Spleen (tissue), 11 donors: ENCODE measurements at regions not wholly inside any gene's neighbourhood (a gene's known extent, or its start where the extent isn't known, plus 50 kb on each side); places are given as distances from the start of the nearest gene placed in this dataset.

Experiments
- DNase-seq: peaks from one replicate; pipeline ENCODE4 v3.0.0-alpha.2; 2020
- H3K27ac ChIP-seq, 8 donors: fragments of 200-600 bp; sonication (generic) in 7 of 8; 1 replicate in 4 of 8; 2 replicates in 4 of 8; pipeline versions ENCODE4 v1.5.0 to v1.8.0; 2016 to 2021; ENCODE audit warnings: inconsistent platforms in 4 of 8, mild to moderate bottlenecking in 4 of 8, moderate library complexity in 1 of 8
- H3K27me3 ChIP-seq, 7 donors: fragments of 200-600 bp; sonication (generic) in 6 of 7; replicated peaks in 1 of 7; 1 replicate in 4 of 7; 2 replicates in 3 of 7; pipeline versions ENCODE4 v1.5.0 to v1.8.0; 2016 to 2021; ENCODE audit warnings: inconsistent platforms in 3 of 7, mild to moderate bottlenecking in 1 of 7
- H3K36me3 ChIP-seq, 6 donors: fragments of 200-600 bp; sonication (generic) in 5 of 6; 1 replicate in 4 of 6; 2 replicates in 2 of 6; pipeline versions ENCODE4 v1.5.0 to v1.8.0; 2016 to 2021; ENCODE audit warnings: inconsistent platforms in 2 of 6
- H3K4me1 ChIP-seq, 6 donors: fragments of 200-600 bp; sonication (generic) in 5 of 6; 1 replicate in 3 of 6; 2 replicates in 3 of 6; pipeline versions ENCODE4 v1.5.0 to v1.8.0; 2016 to 2021; ENCODE audit warnings: inconsistent platforms in 3 of 6
- H3K4me3 ChIP-seq, 8 donors: fragments of 200-600 bp; sonication (generic) in 7 of 8; 1 replicate in 4 of 8; 2 replicates in 4 of 8; pipeline versions ENCODE4 v1.5.0 to v1.8.0; 2016 to 2021; ENCODE audit warnings: inconsistent platforms in 4 of 8, mild to moderate bottlenecking in 4 of 8, moderate library complexity in 2 of 8
- H3K9me3 ChIP-seq, 8 donors: fragments of 200-600 bp; sonication (generic) in 7 of 8; 1 replicate in 4 of 8; 2 replicates in 4 of 8; pipeline versions ENCODE4 v1.5.0 to v1.8.0; 2016 to 2021; ENCODE audit warnings: inconsistent platforms in 4 of 8
- CTCF ChIP-seq, 11 experiments: fragments of 200-600 bp in 7 of 11; fragments of 450-650 bp in 4 of 11; sonication (generic) in 4 of 11; IDR thresholded peaks in 8 of 11; conservative IDR thresholded peaks in 3 of 11; 1 replicate in 7 of 11; 2 replicates in 4 of 11; pipeline versions ENCODE4 v1.4.0 to v1.8.0; 2016 to 2021; ENCODE audit warnings: antibody characterized with exemption in 11 of 11, inconsistent platforms in 4 of 11, mild to moderate bottlenecking in 1 of 11
- POLR2A ChIP-seq, 3 donors: fragments of 450-650 bp; IDR thresholded peaks; one replicate each; pipeline ENCODE4 v1.5.1; 2017; ENCODE audit warnings: antibody characterized with exemption in 3 of 3, mild to moderate bottlenecking in 1 of 3
- POLR2AphosphoS5 ChIP-seq, 3 donors: sonication (generic); formaldehyde crosslinking; IDR thresholded peaks; one replicate each; pipeline ENCODE4 v1.5.1; 2017; ENCODE audit warnings: antibody characterized with exemption in 3 of 3
- WGBS, 5 donors: extraction: QIAGEN DNeasy Blood & Tissue Kit in 3 of 5; methylation state at CpG; one replicate each; pipeline versions ENCODE4 v1.1.5 to v1.1.7; 2013 to 2018; 5-methylcytosine and 5-hydroxymethylcytosine counted together
- intact Hi-C: fragments of 100-400 bp; cut with DNase I; formaldehyde crosslinking; loops from one replicate; pipeline ENCODE4 v1.15.0; 2023; ENCODE audit warnings: low total_unique reads
- donor health status: healthy with polysubstance abuse.
- donor health status: DM: no; HTN: no; CAD: no; lungs with moderate emphysema.
- donor health status: DM: no; HTN: no; CAD: no.
- donor health status: Bipolar disorder and iron deficiency.
- donor health status: healthy.
- donor health status: DM: no; HTN: no; CAD: no.
- donor health status: DM: yes; HTN: yes; CAD: no.

GRCh38 chr4:59127006-59127405 is 2016.8 kb upstream of the IGFBP7 start:
- H3K4me3 ChIP-seq = no peak overlapping the region
- H3K36me3 ChIP-seq = no peaks in the 10 kb centered on the region
- 84 to 91% (median 86%) methylated on average over 5 of the region's 5 CpGs for WGBS, 5 donors
- DNase-seq = no peak
- no peaks in the 10 kb centered on the region for H3K27me3 ChIP-seq
- no peak overlapping the region for H3K27ac ChIP-seq
- intact Hi-C loops = no loop called here
- TF ChIP-seq CTCF (IDR thresholded peaks at IDR 0.05 in 8 of 11, conservative IDR thresholded peaks at IDR 0.05 in 3 of 11) (no peak), POLR2A (IDR thresholded peaks at IDR 0.05) (no peak), POLR2AphosphoS5 (IDR thresholded peaks at IDR 0.05) (no peak)
- no peaks in the 10 kb centered on the region for H3K9me3 ChIP-seq
- H3K4me1 ChIP-seq = no peaks in the 10 kb centered on the region

DNA sequence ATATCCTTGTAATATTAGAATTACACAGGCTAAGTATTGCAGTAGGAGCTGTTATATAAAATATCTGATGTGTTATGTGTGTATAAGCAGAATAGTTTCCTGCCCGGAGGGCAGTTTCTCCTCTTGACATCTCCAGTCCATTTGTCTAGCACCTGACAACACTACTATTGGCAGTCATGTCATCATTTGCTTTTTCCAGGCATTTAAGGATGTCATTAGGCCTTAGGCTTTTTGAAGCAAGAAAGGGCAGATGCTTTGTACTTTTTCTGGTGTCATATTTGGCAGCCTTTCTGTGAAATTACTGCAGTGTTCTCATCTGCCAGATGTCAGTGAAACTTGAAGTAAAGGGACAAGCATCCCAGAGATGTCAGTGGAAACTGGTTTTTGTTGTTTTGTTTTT is 2017.6 kb upstream of the IGFBP7 start:
- no peak overlapping the region for H3K4me3 ChIP-seq
- no peaks in the 10 kb centered on the region for H3K9me3 ChIP-seq
- TF ChIP-seq POLR2A (IDR thresholded peaks at IDR 0.05) (no peak), CTCF (IDR thresholded peaks at IDR 0.05 in 8 of 11, conservative IDR thresholded peaks at IDR 0.05 in 3 of 11) (no peak), POLR2AphosphoS5 (IDR thresholded peaks at IDR 0.05) (no peak)
- WGBS, 5 donors = 62 to 83% (median 73%) methylated on average over 1 of the region's 1 CpG
- H3K36me3 ChIP-seq = no peaks in the 10 kb centered on the region
- intact Hi-C loops = no loop called here
- no peaks in the 10 kb centered on the region for H3K27me3 ChIP-seq
- no peaks in the 10 kb centered on the region for H3K4me1 ChIP-seq
- no peak overlapping the region for H3K27ac ChIP-seq
- DNase-seq = no peak

DNA sequence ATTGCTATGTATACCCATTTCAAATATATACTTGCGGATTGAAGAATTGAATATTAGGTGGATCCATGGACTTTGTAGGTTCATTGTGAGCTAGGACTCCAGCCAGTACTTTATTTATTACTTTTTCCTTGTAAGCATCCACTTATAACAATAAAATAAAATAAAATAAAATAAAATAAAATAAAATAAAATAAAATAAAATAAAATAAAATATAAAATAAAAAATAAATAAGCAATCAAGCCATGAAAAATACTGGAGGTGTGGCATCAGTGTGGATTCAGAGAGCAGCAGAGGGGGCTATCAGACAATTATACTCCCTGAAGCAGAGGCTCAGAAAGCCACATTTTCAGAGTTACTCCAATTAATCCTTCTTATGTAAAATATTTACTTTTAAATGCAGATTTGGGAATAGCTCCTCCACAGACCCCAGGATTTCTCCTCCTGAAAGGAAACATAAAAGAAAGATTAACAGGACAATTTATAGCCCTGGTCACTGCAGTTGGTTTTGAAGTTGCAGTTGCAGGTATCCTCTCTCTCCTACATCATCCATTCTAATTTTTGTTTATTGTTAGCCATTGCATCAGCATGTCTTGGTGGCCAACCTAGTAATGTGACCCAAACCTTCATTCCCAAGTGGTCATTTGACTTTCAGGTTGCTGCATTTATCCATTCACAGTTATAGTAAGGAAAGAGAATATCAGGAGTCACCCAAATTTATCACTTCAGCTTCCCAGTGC is 2025.2 kb upstream of the IGFBP7 start:
- Histone ChIP-seq H3K27ac (no peak overlapping the region), H3K9me3 (peaks cover 0 to 12% (median 0%) of the 10 kb centered on the region in 8 donors)
- intact Hi-C loops = no loop called here

More for the DNA sequence above, 2025.2 kb upstream of the IGFBP7 start:
- no peak for DNase-seq
- TF ChIP-seq POLR2A (IDR thresholded peaks at IDR 0.05) (no peak), POLR2AphosphoS5 (IDR thresholded peaks at IDR 0.05) (no peak), CTCF (IDR thresholded peaks at IDR 0.05 in 8 of 11, conservative IDR thresholded peaks at IDR 0.05 in 3 of 11) (no peak)
- Histone ChIP-seq H3K4me1 (no peaks in the 10 kb centered on the region), H3K36me3 (no peaks in the 10 kb centered on the region), H3K4me3 (no peak overlapping the region), H3K27me3 (no peaks in the 10 kb centered on the region)
- WGBS, 5 donors = 78 to 100% (median 87%) methylated on average over 1 of the region's 1 CpG
